H1 (cell line): ENCODE measurements at regions not wholly inside any gene's neighbourhood (a gene's known extent, or its start where the extent isn't known, plus 50 kb on each side); places are given as distances from the start of the nearest gene placed in this dataset.

Source experiments
- CREB1 ChIP-seq: IDR thresholded peaks from 2 replicates; pipeline ENCODE4 v1.6.1; 2012; ENCODE audit warnings: inconsistent platforms
- GABPA ChIP-seq: IDR thresholded peaks from 2 replicates; pipeline ENCODE4 v1.6.1; 2011; ENCODE audit warnings: mild to moderate bottlenecking, low read length, moderate library complexity, borderline replicate concordance; ENCODE audit not compliant: insufficient read depth
- KDM1A ChIP-seq: fragments of 200-600, 300-600 bp; sonication (generic); IDR thresholded peaks from 2 replicates; pipeline ENCODE4 v1.7.1; 2016; ENCODE audit warnings: mild to moderate bottlenecking, low read length, borderline replicate concordance
- NRF1 ChIP-seq: IDR thresholded peaks from 2 replicates; pipeline ENCODE4 v1.6.1; 2011; ENCODE audit warnings: mild to moderate bottlenecking, low read depth, low read length, improper control_type of control experiment
- SP4 ChIP-seq: IDR thresholded peaks from 2 replicates; pipeline ENCODE4 v1.6.1; 2012; ENCODE audit warnings: low read length, inconsistent platforms
- TF ChIP-seq, protein P1 (sequence below): fragments of 300-600 bp; sonication (generic); IDR thresholded peaks from 2 replicates; pipeline ENCODE4 v1.7.1; 2012; ENCODE audit warnings: low read length, moderate library complexity, mild to moderate bottlenecking, inconsistent platforms; ENCODE audit not compliant: insufficient replicate concordance
- TF ChIP-seq, protein P2 (sequence below): IDR thresholded peaks from 2 replicates; pipeline ENCODE4 v1.6.1; 2012; ENCODE audit warnings: inconsistent platforms
- TF ChIP-seq, protein P3 (sequence below): IDR thresholded peaks from 2 replicates; pipeline ENCODE4 v1.6.1; 2012; ENCODE audit warnings: low read length, inconsistent platforms

DNA sequence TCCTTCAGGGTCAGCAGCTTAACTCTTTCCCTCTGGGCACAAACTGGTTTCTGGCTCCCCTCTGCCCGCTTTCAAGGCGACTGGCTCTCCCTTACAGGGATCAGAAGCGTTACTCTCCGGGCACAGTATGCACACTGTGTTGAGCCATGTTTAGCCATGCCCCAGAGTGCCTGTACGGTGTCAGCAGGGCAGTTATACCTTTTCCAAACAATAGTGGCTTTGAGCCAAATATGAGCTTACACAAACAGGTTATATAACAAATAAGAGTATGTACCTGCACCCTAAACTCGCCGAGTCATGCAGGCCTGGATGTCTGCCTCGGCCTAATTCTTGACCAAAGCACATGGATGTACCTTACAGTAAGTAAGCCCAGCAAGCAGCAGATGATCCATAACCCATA, 175.6 kb upstream of the ANKRD28 start (continued):
- TF ChIP-seq, protein P1, sequence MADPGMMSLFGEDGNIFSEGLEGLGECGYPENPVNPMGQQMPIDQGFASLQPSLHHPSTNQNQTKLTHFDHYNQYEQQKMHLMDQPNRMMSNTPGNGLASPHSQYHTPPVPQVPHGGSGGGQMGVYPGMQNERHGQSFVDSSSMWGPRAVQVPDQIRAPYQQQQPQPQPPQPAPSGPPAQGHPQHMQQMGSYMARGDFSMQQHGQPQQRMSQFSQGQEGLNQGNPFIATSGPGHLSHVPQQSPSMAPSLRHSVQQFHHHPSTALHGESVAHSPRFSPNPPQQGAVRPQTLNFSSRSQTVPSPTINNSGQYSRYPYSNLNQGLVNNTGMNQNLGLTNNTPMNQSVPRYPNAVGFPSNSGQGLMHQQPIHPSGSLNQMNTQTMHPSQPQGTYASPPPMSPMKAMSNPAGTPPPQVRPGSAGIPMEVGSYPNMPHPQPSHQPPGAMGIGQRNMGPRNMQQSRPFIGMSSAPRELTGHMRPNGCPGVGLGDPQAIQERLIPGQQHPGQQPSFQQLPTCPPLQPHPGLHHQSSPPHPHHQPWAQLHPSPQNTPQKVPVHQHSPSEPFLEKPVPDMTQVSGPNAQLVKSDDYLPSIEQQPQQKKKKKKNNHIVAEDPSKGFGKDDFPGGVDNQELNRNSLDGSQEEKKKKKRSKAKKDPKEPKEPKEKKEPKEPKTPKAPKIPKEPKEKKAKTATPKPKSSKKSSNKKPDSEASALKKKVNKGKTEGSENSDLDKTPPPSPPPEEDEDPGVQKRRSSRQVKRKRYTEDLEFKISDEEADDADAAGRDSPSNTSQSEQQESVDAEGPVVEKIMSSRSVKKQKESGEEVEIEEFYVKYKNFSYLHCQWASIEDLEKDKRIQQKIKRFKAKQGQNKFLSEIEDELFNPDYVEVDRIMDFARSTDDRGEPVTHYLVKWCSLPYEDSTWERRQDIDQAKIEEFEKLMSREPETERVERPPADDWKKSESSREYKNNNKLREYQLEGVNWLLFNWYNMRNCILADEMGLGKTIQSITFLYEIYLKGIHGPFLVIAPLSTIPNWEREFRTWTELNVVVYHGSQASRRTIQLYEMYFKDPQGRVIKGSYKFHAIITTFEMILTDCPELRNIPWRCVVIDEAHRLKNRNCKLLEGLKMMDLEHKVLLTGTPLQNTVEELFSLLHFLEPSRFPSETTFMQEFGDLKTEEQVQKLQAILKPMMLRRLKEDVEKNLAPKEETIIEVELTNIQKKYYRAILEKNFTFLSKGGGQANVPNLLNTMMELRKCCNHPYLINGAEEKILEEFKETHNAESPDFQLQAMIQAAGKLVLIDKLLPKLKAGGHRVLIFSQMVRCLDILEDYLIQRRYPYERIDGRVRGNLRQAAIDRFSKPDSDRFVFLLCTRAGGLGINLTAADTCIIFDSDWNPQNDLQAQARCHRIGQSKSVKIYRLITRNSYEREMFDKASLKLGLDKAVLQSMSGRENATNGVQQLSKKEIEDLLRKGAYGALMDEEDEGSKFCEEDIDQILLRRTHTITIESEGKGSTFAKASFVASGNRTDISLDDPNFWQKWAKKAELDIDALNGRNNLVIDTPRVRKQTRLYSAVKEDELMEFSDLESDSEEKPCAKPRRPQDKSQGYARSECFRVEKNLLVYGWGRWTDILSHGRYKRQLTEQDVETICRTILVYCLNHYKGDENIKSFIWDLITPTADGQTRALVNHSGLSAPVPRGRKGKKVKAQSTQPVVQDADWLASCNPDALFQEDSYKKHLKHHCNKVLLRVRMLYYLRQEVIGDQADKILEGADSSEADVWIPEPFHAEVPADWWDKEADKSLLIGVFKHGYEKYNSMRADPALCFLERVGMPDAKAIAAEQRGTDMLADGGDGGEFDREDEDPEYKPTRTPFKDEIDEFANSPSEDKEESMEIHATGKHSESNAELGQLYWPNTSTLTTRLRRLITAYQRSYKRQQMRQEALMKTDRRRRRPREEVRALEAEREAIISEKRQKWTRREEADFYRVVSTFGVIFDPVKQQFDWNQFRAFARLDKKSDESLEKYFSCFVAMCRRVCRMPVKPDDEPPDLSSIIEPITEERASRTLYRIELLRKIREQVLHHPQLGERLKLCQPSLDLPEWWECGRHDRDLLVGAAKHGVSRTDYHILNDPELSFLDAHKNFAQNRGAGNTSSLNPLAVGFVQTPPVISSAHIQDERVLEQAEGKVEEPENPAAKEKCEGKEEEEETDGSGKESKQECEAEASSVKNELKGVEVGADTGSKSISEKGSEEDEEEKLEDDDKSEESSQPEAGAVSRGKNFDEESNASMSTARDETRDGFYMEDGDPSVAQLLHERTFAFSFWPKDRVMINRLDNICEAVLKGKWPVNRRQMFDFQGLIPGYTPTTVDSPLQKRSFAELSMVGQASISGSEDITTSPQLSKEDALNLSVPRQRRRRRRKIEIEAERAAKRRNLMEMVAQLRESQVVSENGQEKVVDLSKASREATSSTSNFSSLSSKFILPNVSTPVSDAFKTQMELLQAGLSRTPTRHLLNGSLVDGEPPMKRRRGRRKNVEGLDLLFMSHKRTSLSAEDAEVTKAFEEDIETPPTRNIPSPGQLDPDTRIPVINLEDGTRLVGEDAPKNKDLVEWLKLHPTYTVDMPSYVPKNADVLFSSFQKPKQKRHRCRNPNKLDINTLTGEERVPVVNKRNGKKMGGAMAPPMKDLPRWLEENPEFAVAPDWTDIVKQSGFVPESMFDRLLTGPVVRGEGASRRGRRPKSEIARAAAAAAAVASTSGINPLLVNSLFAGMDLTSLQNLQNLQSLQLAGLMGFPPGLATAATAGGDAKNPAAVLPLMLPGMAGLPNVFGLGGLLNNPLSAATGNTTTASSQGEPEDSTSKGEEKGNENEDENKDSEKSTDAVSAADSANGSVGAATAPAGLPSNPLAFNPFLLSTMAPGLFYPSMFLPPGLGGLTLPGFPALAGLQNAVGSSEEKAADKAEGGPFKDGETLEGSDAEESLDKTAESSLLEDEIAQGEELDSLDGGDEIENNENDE, result no peak
- TF ChIP-seq NRF1, result no peak
- TF ChIP-seq, protein P2, sequence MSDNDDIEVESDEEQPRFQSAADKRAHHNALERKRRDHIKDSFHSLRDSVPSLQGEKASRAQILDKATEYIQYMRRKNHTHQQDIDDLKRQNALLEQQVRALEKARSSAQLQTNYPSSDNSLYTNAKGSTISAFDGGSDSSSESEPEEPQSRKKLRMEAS, result no peak
- TF ChIP-seq, protein P3, sequence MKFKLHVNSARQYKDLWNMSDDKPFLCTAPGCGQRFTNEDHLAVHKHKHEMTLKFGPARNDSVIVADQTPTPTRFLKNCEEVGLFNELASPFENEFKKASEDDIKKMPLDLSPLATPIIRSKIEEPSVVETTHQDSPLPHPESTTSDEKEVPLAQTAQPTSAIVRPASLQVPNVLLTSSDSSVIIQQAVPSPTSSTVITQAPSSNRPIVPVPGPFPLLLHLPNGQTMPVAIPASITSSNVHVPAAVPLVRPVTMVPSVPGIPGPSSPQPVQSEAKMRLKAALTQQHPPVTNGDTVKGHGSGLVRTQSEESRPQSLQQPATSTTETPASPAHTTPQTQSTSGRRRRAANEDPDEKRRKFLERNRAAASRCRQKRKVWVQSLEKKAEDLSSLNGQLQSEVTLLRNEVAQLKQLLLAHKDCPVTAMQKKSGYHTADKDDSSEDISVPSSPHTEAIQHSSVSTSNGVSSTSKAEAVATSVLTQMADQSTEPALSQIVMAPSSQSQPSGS, result no peak
- TF ChIP-seq KDM1A, result no peak
- no peak for TF ChIP-seq SP4
- no peak for TF ChIP-seq CREB1
- no peak for TF ChIP-seq GABPA
